ENCODE measurements at regions not wholly inside any gene's neighbourhood (a gene's known extent, or its start where the extent isn't known, plus 50 kb on each side); places are given as distances from the start of the nearest gene placed in this dataset.

DNA sequence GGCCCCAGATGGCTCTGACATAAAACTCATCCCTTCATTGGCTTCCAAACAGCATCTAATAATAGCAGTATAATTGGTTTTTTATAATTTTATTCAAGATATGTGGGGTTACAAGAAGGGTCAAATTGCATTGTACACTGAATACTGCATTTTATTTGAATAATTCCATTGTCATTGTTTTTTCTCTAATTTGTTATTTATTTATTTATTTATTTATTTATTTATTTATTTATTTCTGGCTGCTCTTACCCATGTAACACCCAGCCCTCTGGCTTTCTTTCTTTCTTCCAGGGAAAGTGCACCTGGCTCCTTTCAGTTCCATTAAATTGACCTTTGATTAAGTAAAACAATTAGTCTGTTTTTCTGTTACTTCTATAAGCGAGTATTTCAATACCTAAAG, 210.1 kb downstream of the CDH9 start:
- DNase-seq, result no peak

DNA sequence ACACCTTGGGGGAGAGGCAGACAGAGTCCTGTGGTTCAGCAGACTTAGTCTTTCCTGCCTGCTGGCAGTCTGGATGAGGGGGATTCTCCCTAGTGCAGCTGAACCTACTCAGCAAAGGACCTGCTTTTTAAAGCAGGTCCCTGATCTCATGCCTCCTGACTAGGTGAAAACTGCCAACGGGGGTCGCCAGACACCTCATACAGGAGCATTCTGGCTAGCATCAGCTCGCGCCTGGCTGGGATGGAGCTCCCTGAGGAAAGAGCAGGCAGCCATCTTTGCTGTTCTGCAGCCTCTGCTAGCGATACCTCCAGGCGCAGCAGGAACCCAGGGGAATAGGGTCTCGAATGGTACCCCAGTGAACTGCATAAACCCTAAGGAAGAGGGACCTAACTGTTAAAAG, 225.2 kb downstream of the CDH9 start:
- DNase-seq, result no peak

DNA sequence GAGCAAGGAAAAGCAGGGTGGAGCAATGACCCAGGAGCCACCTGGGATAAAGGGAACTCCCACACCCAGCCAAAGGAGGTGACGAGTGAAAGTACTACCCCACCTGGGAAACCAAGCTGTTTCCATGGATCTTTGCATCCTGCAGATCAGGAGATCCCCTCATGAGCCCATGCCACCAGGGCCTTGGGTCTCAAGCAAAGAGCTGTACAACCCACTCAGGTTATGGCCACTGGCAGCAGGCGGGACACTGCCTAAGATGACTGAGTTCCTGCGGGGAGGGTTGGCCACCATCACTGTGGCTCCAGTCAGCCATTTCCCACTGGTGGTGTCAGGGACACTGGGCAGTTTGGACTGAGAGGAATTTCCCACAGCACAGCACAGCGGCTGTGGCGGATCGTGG, 225.7 kb downstream of the CDH9 start:
- DNase-seq, result no peak

DNA sequence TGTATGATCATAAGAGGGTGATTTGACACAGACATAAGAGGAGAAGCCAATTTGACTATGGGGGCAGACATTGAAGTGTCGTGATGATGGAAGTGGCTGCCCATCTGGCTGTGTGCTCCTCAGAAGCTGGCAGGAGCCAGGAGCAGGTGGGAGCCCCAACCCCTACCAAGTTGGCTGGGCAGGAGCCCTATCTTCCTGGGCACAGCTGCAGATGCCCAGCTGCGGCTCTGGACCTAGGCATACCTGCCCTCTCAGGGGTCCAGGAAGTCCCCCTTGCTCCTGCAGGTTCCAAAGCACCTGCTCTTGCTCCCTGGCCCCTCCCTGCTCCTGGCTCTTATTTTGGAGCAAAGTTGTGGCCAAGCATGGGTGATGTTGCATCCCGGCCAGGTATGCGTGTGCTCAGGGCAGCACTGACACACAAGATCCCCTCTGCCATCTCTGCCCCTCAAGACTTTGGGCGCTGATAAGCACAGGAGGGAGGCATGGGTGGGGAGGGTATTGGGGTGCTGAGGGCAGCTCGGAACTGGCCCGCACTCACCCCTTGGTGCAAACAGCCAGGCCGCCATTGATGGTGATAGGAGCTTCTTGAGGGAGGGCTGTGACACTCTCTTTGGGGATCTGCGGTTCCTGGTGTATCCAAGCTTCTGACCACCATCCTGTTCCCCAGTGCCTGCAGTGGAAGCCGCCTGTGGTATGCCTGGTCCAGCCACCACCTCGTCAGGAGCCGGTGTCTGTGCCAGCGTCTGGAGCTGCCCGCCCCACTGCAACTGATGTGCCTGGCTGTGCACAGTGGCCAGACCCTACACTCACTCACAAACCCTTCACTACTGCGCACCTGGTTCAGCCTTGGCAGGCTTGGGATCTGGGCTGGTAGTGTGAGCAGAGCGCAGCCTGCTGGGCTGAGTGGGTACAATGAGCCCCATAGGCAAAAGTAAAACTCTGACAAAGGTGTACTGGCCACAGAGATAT, 230.9 kb downstream of the CDH9 start:
- no peak for DNase-seq

DNA sequence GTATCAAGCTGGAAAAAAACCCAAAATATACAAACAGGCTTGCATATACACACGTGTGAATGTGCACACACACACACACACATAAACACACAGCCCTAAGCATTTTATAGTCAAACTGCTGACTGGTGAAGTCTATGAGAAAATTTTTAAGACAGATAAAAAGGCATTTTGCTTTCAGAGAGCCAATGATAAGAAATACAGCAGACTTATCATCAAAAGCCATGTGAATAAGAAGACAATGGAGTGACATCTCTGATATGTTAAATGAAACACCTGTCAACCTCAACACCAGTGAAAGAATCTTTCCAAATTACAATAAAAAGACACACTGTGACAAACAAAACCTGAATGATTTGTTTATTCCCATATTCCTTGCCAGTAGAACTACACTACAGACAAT, 233.3 kb downstream of the CDH9 start:
- no peak for DNase-seq

DNA sequence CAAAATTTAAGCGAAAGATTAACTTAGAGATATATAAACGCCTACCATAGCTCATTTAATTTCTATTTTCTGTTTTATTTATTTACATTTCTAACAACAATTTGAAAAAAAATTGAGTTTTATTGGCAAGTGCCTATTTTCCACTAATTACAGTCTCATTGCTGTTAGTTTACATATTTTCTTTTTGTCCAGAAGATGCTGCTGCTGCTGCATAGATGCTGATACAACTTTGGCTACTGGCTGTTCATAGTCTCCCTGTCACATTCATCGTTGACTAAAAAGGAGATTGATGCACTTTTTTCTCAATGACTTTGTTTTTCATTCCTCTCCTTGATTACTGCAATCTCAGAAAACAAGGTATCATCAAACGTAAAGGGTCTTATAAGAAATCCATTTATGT, 235.4 kb downstream of the CDH9 start:
- no peak for DNase-seq

DNA sequence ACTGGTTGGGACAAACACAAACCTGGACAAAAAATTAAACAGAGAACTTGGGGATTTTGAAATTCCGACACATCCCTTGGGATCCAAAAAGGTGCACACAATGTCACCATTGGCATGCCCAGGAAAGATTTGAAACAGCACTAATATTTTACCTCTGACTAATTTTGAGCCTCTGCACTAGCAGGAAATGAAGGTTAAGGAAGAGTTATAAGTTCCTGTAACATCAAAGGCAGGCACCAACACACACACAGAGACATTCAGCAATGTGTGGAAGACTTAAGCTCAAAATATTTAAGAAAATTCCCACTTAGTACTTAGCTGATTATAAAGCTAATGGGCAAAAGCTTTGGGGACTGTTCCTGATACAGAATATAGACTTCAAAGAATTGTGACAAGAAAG, 247.0 kb downstream of the CDH9 start:
- DNase-seq, result no peak

DNA sequence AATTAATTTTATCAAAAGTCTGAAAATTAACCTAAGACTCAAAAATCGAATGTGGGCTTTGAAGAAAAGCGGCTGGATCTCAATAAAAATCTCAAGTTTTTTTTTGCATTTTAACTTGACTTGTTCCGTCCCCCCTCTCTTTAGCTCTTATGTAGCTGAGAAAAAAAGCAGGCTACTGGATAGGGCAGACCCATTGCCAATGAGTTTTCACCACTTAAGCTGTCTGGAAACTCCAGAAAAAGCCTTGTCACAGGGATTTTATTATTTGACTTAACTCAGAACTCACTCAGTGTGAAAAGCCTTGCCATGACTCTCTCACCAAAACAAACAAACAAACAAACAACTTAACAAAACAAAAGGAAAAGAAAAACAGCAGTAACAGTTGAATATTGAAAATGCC, 247.4 kb downstream of the CDH9 start:
- no peak for DNase-seq

DNA sequence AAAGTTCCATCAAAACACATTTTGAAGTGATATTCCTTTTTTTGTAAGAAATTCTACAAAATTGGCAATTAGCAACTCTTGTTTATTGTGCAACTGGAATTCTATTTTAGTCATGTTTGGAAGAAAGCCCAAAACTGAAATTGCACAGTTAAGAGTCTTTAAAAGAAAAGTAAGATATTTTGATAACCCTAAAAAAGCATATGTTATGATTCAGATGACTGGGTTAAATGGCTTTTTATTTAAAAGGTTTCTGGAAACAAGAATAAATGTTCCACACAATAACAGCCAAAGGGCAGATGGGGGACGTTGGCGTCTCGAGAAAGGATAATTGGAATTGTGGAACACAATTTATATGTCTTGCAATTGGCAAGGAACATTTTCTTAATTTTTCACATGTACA, 275.2 kb downstream of the CDH9 start:
- DNase-seq, result no peak

DNA sequence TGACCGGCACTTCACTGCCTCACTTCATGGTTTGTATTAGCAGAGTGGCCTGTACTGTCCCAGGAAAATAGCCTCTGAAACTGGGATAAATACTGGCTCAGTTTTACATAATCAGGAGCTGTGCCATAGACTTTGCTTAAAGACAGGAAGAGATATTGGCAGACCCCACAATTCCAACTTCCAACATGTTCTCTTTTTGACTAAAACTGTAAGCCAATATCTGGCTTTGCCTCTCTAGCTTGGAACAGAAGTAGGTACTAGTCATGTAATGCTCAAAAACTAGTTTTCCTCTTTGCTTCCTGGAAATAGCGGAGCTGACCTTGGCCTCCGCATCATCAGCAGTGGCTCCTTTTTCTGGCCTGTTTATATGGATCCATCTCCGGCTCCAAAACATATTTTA, 276.9 kb downstream of the CDH9 start:
- DNase-seq, result no peak

DNA sequence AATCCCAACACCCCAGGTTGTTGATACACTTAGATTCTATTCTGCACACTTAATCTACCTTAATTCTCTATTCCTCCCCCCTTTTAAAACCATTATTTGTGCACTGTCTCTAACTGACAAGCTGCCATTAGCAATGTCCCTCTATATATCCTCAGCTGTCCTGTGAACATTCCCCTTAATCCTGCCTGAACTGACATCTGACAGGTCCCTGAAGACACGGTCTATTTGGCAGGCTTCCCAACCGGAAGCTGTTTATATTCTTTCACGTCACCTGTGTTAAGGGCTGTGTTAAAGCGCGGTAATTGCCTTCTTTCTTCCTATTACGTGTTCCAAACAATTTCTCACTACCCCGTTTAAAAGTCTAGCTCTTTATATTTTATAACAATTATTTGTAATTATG, 277.3 kb downstream of the CDH9 start:
- no peak for DNase-seq

DNA sequence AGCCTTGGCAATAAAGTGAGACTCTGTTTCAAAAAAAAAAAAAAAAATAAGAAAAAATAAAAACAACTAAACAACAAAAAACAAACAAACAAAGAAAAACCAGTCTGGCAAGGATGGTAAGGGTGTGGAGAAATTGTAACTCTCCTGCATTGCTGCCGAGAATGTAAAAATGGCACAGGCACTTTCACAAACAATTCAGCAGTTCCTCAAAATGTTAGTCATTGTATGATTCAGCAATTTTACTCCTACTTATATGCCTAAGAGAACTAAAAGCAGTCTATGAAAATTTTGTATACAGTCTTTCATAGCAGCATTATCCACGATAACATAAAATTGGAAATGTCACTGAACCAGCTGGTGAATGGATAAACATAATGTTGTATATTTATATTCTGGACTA, 280.4 kb downstream of the CDH9 start:
- DNase-seq, result no peak

DNA sequence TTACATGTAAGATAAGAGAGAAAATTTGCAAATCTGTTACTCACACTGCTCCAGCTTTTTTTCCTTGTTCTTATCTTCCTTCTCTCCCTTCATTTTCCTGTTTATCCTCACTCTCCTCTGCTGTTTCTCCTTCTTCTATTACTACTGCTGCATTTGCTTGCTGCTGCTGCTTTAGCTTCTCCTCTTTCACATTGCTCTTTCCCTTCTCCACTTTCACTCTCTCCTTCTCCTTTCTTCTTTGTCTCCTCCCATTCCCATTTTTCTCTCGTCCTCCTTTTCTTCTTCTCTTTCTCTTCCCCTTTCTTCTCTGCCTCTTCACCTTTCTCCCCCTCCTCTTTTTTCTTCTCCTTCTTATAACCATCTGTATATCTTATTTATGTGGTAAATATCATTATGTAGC, 288.6 kb downstream of the CDH9 start:
- no peak for DNase-seq

DNA sequence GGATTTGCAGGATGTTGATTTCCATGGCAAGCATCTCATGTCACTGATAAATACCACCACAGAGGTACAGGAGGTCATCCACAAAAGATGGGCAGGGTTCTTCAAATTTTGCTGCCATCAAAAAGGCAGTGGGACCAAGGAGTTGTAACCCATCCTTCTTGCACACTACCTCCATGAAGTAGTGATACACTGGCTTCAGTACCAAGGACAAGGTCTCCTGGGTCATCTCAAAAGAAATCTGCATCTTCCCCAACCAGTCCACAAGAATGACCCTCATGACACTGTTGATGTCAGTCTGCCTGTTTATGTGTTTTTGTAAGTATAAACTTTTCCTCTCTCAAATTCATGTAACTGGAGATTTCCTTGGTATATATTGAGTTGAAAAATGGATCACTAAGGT, 298.2 kb downstream of the CDH9 start:
- no peak for DNase-seq

DNA sequence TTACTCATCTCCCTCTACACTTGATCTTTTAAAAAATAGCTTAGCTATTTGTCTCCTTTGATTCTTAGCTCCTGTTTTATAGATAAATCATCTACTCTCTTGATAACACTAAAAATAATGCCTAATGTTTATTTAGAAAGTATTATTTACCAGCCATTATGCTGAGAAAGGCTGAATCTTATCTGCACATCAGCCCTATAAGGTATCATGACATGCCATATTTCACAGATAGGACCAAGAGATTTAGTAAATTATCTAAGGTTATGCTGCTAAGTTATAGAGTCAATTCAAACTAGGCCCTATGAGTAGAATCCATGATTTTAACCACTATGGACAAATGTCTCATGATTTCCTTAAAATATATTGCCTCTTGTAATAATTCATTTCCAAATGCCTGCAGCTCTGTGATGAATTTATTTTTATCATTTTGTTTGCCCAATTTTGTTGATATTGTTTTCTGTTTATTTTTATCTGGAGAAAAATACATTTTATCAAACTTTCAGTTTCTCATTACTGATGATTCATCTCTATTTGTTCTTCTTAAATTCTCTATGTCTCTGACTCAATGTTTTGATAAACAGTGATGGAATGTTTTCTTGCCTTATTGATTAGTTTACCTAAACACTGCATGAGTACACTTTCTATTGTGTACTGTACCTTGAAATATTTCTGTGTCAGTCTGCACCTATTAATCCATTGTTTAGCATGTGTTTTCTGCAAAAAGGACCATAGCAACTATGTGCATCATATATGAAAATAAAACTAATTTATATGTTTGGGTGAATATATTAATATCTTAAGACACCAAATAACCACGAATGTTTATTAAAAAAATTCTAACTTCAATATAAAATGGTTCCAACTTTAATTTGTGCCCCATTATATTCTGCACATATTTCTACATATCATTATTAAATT, 300.8 kb downstream of the CDH9 start:
- no peak for DNase-seq

DNA sequence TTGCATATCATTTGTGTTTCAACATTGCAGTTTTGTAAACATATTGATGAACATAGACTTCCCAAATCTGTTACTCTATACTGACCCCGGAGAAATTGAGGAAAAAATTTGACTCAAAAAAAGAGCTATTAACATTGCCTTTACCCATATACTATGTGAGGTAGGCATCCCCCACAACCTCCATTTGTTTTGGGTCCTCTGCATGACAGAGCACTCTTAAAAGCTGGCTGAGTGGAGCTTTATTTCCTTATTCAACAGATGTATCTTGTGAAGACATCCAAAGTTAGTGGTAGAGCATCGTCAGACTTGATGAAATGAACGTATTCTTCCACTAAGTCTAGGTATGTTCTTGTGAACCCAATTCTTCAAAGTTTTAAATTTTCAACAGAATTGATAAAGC, 310.5 kb downstream of the CDH9 start:
- DNase-seq, result no peak

DNA sequence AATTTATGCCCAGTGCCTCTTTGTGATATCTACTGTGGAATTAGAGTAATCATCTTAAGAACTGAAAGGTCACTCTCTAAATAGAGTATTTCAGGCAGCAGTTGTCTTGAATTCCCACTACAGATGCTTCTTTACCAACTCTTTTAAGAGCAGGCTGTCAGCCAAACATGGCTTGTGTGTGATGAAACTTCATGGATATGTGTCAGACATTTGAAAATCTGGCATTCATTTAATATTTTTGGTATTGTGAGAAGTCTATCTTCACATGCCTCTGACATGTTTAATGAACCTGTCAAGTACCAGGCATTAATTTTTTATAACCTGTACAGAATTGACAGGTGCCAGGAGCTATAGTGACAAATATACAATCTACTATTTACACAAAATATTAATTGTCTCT, 318.6 kb downstream of the CDH9 start:
- no peak for DNase-seq

DNA sequence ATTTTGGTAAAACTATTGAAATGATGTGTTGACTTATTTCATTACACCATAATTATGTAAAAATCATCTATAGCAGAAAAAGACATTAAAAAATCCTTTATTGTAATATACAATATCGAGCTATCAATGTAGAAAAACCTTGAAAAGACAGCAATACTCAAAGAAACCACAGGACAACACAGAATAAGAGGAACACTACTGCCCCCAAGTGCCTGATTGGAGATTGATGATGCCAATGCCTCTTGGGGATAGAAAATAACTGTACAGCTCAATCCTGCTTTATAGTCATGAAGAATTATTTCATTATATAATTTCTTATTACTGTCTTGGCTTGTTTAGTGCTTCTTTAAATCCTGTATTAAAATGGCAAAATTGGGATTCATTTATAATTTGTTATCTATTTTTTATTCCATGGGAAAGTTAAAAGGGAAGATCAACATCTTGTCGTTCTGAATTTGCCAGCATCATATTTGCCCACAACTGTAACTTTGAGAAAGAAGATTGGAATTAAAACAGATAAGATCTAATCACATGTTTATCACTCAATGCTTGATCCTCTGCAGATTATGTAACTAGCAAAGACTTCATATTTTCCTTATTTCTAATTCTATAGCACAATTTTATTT, 337.5 kb downstream of the CDH9 start:
- DNase-seq, result peak in 1 of 2 experiments; percentile 16

DNA sequence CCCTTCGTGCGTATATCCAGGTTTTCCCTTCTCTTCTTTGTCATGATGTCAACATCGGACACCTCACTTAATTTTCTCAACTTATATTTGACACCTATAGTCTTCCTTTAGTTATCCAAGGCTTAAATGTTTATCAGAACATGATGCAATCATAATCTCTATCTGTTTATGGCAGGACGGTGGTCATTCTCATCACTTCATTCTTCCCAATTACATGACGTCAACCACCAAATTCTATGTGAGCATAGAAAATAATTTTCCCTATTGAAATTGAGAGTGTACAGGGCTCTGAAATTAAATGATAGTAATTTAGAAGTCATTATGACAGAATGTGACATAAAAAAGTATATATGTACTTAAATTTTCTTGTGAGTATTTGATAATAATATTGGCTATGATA, 345.4 kb downstream of the CDH9 start:
- DNase-seq, result no peak

DNA sequence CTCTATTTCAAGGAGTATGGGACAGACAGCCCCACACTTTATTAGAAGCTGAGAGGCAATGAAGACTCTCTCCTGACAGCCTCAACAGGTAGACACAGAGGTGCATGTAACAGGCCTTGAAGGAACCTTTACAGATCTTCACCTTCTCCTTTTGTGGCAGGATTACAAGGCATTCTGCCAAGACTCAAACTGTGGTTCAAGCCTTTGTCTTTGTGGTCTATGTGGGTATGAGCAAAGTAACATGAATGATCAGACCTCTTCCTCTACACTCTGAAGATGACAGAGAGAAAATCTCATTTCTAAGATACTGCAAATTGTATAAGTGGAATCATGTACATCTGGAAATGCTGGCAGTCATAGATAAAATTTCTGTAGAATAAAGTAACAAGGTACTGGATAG, 346.9 kb downstream of the CDH9 start:
- no peak for DNase-seq

DNA sequence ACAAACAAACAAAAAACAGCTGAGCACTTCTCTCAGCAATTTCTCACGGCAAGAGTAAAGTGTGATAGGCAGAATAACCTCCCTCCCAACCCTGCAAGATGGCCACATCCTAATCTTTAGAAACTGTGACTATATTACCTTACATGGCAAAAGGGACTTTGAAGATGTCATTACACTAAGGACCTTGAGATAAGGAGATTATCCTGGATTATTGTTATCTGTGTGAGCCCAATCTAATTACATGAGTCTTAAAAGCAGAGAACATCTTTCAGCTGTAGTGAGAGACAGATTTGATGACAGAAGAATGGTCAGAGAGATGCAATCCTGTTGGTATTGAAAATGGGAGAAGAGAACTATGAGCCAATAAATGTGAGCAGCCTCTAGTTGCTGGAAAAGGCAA, 347.9 kb downstream of the CDH9 start:
- no peak for DNase-seq

DNA sequence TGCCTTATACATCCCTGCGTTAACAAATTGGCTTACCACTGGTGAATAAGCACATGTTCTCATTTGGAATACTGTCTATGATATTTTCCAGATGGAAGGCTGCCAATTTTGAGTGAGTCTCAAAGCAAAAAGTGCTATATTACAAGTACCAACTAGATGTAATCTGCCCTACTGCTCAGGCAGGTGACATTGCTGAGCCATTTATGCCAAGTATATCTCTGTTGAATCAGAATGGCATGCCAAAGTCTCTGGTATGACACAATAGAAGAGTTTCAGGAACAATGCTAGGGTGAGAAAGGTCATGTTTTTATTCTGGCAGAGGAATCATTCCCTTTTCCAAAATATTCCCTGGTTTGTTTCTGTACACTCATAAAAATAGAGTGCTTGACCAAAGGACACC, 356.5 kb downstream of the CDH9 start:
- DNase-seq, result no peak

DNA sequence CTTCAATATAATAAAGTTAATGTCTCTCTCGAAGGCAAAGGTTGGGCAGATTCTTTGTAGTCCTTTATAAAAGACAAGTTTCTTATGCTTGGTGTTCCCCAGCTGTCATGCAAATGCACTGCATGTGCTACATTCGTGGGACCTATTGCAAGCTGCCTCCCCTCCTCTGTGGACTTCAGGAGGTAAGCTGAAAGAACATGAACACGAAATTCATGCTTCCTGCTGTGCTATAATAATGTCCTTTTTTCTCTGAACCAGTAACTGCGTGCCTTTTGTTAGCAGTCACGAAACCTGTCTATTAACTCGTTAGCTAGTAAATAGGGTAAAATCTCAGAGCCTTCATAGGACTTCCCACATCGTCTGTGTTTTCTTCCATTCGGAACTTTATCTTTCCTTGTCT, 363.5 kb downstream of the CDH9 start:
- no peak for DNase-seq

DNA sequence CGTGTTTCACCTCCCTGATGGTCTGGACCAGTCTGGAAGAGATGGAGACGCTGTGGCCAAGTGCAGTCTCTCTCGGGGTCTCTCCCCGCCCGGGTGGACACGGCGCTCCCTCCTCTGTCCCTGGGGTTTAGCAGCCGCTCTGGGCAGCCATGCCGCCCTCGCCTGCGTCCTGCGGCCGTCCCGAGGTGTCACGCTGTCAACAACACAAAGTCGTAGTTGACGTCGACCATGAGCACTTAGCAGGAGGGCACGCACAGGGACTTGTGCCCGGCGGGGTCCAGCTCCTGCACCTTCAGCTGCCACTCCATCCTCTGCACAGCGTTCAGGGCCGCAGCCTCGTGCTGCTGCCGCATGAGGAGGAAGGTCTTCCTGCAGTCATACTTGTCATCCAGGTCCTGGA, 368.9 kb downstream of the CDH9 start:
- DNase-seq, result no peak

Data from activated T-cell treated with anti-CD3 and anti-CD28 coated beads, Interleukin-2, amount 50 U/mL, for 48 hours (primary cell).